ENCODE measurements at regions not wholly inside any gene's neighbourhood (a gene's known extent, or its start where the extent isn't known, plus 50 kb on each side); places are given as distances from the start of the nearest gene placed in this dataset.
A peak's percentile ranks its signal among the peaks of the same experiment; 100 is the strongest.
"Not testable (repeated sequence)": the region's sequence is repeated elsewhere in the genome, so short reads cannot be mapped to it uniquely, and the experiment has no call there.

GRCh38 chr11:38687008-38687407, 2089.0 kb upstream of the RAG2 start:
- Histone ChIP-seq H3K36me3 (ENCODE audit: control insufficient read depth, insufficient read depth, low read length) (no peaks in the 10 kb centered on the region), H3K27ac (ENCODE audit: low read depth, low read length, severe bottlenecking) (no peak overlapping the region), H3K9me3 (ENCODE audit: control insufficient read depth, low read length) (no peaks in the 10 kb centered on the region), H3K4me3 (ENCODE audit: extremely low read depth, insufficient read depth, low read length, poor library complexity, severe bottlenecking) (no peak overlapping the region), H3K4me1 (ENCODE audit: control insufficient read depth, insufficient read depth, low read length, poor library complexity, severe bottlenecking) (no peaks in the 10 kb centered on the region)
- WGBS, 2 experiments (ENCODE audit: insufficient coverage in 2 of 2): 72 to 88% methylated on average over 3 of the region's 3 CpGs

DNA sequence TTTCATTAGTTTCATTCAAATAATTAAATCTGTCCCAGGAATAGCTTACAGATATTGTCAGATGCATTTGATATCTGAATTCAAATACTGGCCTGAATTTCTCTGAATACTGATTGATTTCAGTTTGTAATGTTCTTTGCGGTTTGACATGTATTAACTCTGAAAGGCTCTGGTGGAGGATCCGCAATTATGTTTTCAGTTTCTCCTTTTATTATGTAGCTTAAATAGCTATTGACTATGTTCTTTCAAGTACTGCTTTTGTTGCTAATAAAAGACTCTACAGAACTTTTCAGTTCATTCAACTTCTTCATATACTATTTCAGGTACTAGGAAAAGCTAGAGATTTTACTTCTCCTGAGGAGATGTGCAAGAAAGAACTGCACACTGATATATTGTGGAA, 2085.4 kb upstream of the RAG2 start:
- H3K27ac ChIP-seq (ENCODE audit: low read depth, low read length, severe bottlenecking): no peak overlapping the region
- no peak overlapping the region for H3K4me3 ChIP-seq (ENCODE audit: extremely low read depth, insufficient read depth, low read length, poor library complexity, severe bottlenecking)
- WGBS, 2 experiments (ENCODE audit: insufficient coverage in 2 of 2): no CpG with 5 or more reads among the region's 2 CpGs

DNA sequence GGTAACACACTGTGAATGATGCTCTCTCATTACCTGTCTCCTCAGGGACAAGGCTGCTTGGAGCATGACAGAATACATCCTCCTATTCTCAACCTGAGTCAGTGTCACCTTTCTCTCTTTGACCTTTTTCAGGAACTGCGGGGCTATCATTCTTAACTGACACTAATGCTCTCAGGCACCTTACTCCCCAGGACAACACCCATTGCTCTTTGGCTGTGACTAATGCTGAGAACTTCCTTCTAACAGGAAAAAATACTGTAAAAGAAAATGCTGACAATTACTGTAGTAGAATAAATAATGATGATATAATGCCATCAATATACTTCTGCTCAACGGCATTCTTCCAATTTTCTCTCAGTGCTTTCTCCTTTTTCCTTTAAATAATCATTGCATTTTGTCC, 2082.7 kb upstream of the RAG2 start:
- Histone ChIP-seq H3K27ac (ENCODE audit: low read depth, low read length, severe bottlenecking) (no peak overlapping the region), H3K36me3 (ENCODE audit: control insufficient read depth, insufficient read depth, low read length) (no peaks in the 10 kb centered on the region), H3K4me1 (ENCODE audit: control insufficient read depth, insufficient read depth, low read length, poor library complexity, severe bottlenecking) (no peaks in the 10 kb centered on the region), H3K4me3 (ENCODE audit: extremely low read depth, insufficient read depth, low read length, poor library complexity, severe bottlenecking) (no peak overlapping the region), H3K9me3 (ENCODE audit: control insufficient read depth, low read length) (no peaks in the 10 kb centered on the region)
- 100% methylated on average over 1 of the region's 2 CpGs for WGBS, 2 experiments (ENCODE audit: insufficient coverage in 2 of 2)

More for the DNA sequence above, 2085.4 kb upstream of the RAG2 start:
- Histone ChIP-seq H3K4me1 (ENCODE audit: control insufficient read depth, insufficient read depth, low read length, poor library complexity, severe bottlenecking) (no peaks in the 10 kb centered on the region), H3K36me3 (ENCODE audit: control insufficient read depth, insufficient read depth, low read length) (no peaks in the 10 kb centered on the region), H3K9me3 (ENCODE audit: control insufficient read depth, low read length) (no peaks in the 10 kb centered on the region)

DNA sequence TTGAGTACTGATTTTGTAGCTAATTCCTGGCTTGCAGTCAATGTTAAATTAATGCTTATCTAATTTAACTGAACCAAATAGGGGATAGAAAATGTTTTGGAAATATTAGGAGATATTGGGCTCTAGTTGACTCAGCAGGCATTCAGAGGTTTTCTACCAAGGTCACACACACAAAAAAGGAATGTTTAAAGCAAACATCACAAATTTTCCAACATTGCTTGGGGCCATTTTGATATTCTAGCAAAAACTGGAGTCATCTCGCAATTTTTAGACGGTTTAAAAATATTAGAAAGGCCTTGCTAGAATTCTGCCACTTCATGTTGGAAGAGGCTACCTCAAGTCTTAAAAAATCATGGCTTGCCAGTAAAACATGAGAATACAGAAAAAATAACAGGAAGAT, 2082.1 kb upstream of the RAG2 start:
- Histone ChIP-seq H3K9me3 (ENCODE audit: control insufficient read depth, low read length) (no peaks in the 10 kb centered on the region), H3K27ac (ENCODE audit: low read depth, low read length, severe bottlenecking) (no peak overlapping the region)
- 94% methylated on average over 2 of the region's 2 CpGs; no CpG with 5 or more reads in 1 of the 2 experiments for WGBS, 2 experiments (ENCODE audit: insufficient coverage in 2 of 2)

GRCh38 chr11:38672445-38672844, 2074.4 kb upstream of the RAG2 start:
- H3K9me3 ChIP-seq (ENCODE audit: control insufficient read depth, low read length): no peaks in the 10 kb centered on the region
- no peaks in the 10 kb centered on the region for H3K4me1 ChIP-seq (ENCODE audit: control insufficient read depth, insufficient read depth, low read length, poor library complexity, severe bottlenecking)
- no peak overlapping the region for H3K4me3 ChIP-seq (ENCODE audit: extremely low read depth, insufficient read depth, low read length, poor library complexity, severe bottlenecking)
- H3K27ac ChIP-seq (ENCODE audit: low read depth, low read length, severe bottlenecking): no peak overlapping the region
- H3K36me3 ChIP-seq (ENCODE audit: control insufficient read depth, insufficient read depth, low read length): no peaks in the 10 kb centered on the region

More for the DNA sequence above, 2082.1 kb upstream of the RAG2 start:
- H3K4me3 ChIP-seq (ENCODE audit: extremely low read depth, insufficient read depth, low read length, poor library complexity, severe bottlenecking): no peak overlapping the region
- H3K36me3 ChIP-seq (ENCODE audit: control insufficient read depth, insufficient read depth, low read length): no peaks in the 10 kb centered on the region
- no peaks in the 10 kb centered on the region for H3K4me1 ChIP-seq (ENCODE audit: control insufficient read depth, insufficient read depth, low read length, poor library complexity, severe bottlenecking)

- Histone ChIP-seq H3K4me3 (ENCODE audit: extremely low read depth, insufficient read depth, low read length, poor library complexity, severe bottlenecking) (no peak overlapping the region), H3K27ac (ENCODE audit: low read depth, low read length, severe bottlenecking) (no peak overlapping the region), H3K4me1 (ENCODE audit: control insufficient read depth, insufficient read depth, low read length, poor library complexity, severe bottlenecking) (no peaks in the 10 kb centered on the region), H3K36me3 (ENCODE audit: control insufficient read depth, insufficient read depth, low read length) (no peaks in the 10 kb centered on the region), H3K9me3 (ENCODE audit: control insufficient read depth, low read length) (no peaks in the 10 kb centered on the region)
- WGBS, 2 experiments (ENCODE audit: insufficient coverage in 2 of 2): 94 to 96% methylated on average over 9 of the region's 10 CpGs
These were observed 2069.3 kb upstream of the RAG2 start for GRCh38 chr11:38667359-38667758.

- Histone ChIP-seq H3K4me3 (ENCODE audit: extremely low read depth, insufficient read depth, low read length, poor library complexity, severe bottlenecking) (no peak overlapping the region), H3K27ac (ENCODE audit: low read depth, low read length, severe bottlenecking) (no peak overlapping the region), H3K9me3 (ENCODE audit: control insufficient read depth, low read length) (no peaks in the 10 kb centered on the region), H3K36me3 (ENCODE audit: control insufficient read depth, insufficient read depth, low read length) (no peaks in the 10 kb centered on the region), H3K4me1 (ENCODE audit: control insufficient read depth, insufficient read depth, low read length, poor library complexity, severe bottlenecking) (no peaks in the 10 kb centered on the region)
- no CpG with 5 or more reads among the region's 3 CpGs for WGBS, 2 experiments (ENCODE audit: insufficient coverage in 2 of 2)
These were observed 2050.6 kb upstream of the RAG2 start for GRCh38 chr11:38648604-38649003.

- Histone ChIP-seq H3K9me3 (ENCODE audit: control insufficient read depth, low read length) (no peaks in the 10 kb centered on the region), H3K4me1 (ENCODE audit: control insufficient read depth, insufficient read depth, low read length, poor library complexity, severe bottlenecking) (no peaks in the 10 kb centered on the region), H3K4me3 (ENCODE audit: extremely low read depth, insufficient read depth, low read length, poor library complexity, severe bottlenecking) (no peak overlapping the region), H3K27ac (ENCODE audit: low read depth, low read length, severe bottlenecking) (no peak overlapping the region), H3K36me3 (ENCODE audit: control insufficient read depth, insufficient read depth, low read length) (no peaks in the 10 kb centered on the region)
- 80% methylated on average over 1 of the region's 3 CpGs; no CpG with 5 or more reads in 1 of the 2 experiments for WGBS, 2 experiments (ENCODE audit: insufficient coverage in 2 of 2)
These were observed 2048.3 kb upstream of the RAG2 start for GRCh38 chr11:38646382-38646781.

GRCh38 chr11:38640854-38641253, 2042.8 kb upstream of the RAG2 start:
- Histone ChIP-seq H3K4me3 (ENCODE audit: extremely low read depth, insufficient read depth, low read length, poor library complexity, severe bottlenecking) (no peak overlapping the region), H3K27ac (ENCODE audit: low read depth, low read length, severe bottlenecking) (no peak overlapping the region), H3K9me3 (ENCODE audit: control insufficient read depth, low read length) (no peaks in the 10 kb centered on the region), H3K4me1 (ENCODE audit: control insufficient read depth, insufficient read depth, low read length, poor library complexity, severe bottlenecking) (no peaks in the 10 kb centered on the region), H3K36me3 (ENCODE audit: control insufficient read depth, insufficient read depth, low read length) (no peaks in the 10 kb centered on the region)
- WGBS, 2 experiments (ENCODE audit: insufficient coverage in 2 of 2): 83% methylated on average over 1 of the region's 1 CpG; no CpG with 5 or more reads in 1 of the 2 experiments

DNA sequence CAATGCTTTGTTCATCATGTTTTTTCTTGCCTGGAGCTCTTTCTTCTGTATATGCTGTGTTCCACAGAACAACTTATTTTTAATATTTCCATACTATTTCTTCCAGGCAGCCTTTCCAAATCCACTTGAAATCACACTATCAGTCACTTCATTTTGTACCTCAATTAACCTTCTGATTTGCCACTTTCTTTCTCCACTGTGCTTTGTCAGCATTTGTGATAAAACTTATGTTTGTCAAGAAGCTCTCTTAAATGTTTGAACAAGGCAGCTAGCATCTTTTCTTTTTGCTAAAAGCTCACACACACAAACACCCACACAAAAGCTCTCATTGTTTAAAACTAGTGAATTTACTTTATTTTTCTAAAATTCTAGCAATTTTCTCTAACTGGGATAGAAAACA, 2014.7 kb upstream of the RAG2 start:
- no peak overlapping the region for H3K27ac ChIP-seq (ENCODE audit: low read depth, low read length, severe bottlenecking)
- H3K4me3 ChIP-seq (ENCODE audit: extremely low read depth, insufficient read depth, low read length, poor library complexity, severe bottlenecking): no peak overlapping the region
- H3K36me3 ChIP-seq (ENCODE audit: control insufficient read depth, insufficient read depth, low read length): no peaks in the 10 kb centered on the region
- no peaks in the 10 kb centered on the region for H3K4me1 ChIP-seq (ENCODE audit: control insufficient read depth, insufficient read depth, low read length, poor library complexity, severe bottlenecking)
- H3K9me3 ChIP-seq (ENCODE audit: control insufficient read depth, low read length): no peaks in the 10 kb centered on the region

DNA sequence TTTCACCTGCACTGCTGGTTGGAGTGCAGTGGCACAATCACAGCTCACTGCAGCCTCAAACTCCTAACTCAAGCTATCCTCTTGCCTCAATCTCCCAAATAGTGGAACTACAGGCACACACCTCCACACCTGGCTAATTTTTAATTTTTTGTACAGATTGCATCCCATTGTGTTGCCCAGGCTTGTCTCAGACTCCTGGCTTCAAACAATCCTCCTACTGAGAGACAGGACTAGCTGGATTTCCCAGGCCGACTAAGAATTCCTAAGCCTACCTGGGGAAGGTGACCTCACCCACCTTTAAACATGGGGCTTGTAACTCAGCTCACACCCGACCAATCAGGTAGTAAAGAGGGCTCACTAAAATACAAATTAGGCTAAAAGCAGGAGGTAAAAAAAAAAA, 2003.3 kb upstream of the RAG2 start:
- WGBS, 2 experiments (ENCODE audit: insufficient coverage in 2 of 2): no CpG with 5 or more reads among the region's 2 CpGs
- not testable (repeated sequence) for H3K36me3 ChIP-seq (ENCODE audit: control insufficient read depth, insufficient read depth, low read length); H3K4me3 ChIP-seq (ENCODE audit: extremely low read depth, insufficient read depth, low read length, poor library complexity, severe bottlenecking); H3K9me3 ChIP-seq (ENCODE audit: control insufficient read depth, low read length); H3K4me1 ChIP-seq (ENCODE audit: control insufficient read depth, insufficient read depth, low read length, poor library complexity, severe bottlenecking); H3K27ac ChIP-seq (ENCODE audit: low read depth, low read length, severe bottlenecking)

DNA sequence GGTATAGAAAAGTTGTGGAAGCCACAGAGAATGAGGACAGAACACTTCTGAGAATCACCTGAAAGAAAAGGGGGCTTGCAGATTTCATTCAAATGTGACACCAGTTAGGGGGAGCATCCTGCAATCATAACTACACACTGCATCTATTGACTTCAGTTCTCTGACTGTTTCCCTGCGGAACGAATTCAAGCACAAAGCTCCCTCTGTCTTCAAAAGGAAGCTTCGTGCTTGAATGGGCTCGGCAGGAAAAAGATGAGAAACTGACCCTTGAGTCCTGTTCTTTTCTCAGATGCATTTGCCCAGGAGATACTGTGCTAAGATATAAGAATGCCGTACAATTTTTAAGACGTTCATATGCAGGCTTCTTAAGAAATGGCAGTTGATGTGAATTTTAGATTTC, 2000.4 kb upstream of the RAG2 start:
- Histone ChIP-seq H3K4me1 (ENCODE audit: control insufficient read depth, insufficient read depth, low read length, poor library complexity, severe bottlenecking) (no peaks in the 10 kb centered on the region), H3K4me3 (ENCODE audit: extremely low read depth, insufficient read depth, low read length, poor library complexity, severe bottlenecking) (no peak overlapping the region), H3K36me3 (ENCODE audit: control insufficient read depth, insufficient read depth, low read length) (no peaks in the 10 kb centered on the region), H3K9me3 (ENCODE audit: control insufficient read depth, low read length) (no peaks in the 10 kb centered on the region), H3K27ac (ENCODE audit: low read depth, low read length, severe bottlenecking) (peak overlapping the region; percentile 23)
- WGBS, 2 experiments (ENCODE audit: insufficient coverage in 2 of 2): 66 to 73% methylated on average over 4 to 6 of the region's 6 CpGs
